ENCODE measurements at regions not wholly inside any gene's neighbourhood (a gene's known extent, or its start where the extent isn't known, plus 50 kb on each side); places are given as distances from the start of the nearest gene placed in this dataset.

DNA sequence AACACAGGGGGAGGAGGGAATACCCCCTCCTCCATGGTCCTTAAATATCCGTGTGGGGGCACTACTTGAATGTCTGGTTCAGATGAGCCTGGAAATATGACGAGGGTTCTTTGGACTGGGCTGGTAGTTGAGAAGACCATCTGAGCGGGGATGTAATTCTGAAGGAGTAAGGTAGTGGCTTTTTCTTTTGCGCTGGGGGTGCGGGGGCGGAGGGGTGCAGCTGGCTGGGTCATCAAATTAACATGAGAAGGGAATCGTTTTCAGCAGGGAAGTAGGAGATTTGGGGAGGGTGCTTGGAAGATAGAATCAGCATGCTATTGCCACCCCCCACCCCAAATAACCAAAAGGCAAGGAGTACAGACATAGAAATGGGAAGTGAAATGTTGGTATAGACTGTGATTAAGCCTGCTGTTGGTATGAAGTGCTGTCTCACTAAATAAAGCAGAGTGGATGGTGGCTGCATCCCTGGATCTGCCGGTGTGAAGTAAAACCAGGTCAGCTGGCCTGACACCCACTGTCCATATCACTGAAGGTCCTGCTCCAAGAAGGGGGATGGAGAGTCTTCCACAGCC, 121.9 kb upstream of the HSD17B12 start:
- no peak overlapping the region for H3K4me3 ChIP-seq
- no peak for DNase-seq (ENCODE audit: low spot score)
- H3K27ac ChIP-seq, result no peak overlapping the region
- no peak for TF ChIP-seq CTCF (IDR thresholded peaks at IDR 0.05)

GRCh38 chr11:43561832-43562231, 118.7 kb upstream of the HSD17B12 start:
- no peak for DNase-seq (ENCODE audit: low spot score)
- H3K27ac ChIP-seq, result no peak overlapping the region
- no peak for TF ChIP-seq CTCF (IDR thresholded peaks at IDR 0.05)
- no peak overlapping the region for H3K4me3 ChIP-seq

DNA sequence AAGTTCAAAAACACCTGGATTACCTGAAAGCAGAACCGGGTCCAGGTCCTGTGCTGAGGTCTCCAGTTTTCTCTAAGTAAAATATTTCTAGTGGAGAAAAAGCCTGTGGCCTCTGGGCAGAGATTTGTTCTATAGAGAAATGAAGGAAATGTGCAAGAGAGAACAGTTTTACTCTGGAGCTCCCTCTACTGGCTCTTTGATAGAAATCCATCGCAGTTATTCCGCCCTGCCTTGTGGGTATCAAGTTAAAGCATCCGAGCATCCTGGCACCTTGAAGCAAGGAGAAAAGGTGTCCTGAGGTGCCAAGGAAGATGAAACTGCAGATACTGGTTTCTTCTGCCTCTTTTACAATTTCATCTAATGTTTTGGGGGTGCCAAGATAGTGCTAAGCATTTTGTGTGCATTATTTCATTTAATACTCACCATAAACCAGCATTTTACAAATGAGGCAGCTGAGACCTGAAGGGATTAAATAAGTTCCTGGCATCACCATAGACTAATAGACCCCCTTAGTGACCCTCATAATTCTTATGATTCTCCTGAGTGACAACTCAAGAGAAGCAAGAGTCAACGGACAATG, 113.1 kb upstream of the HSD17B12 start:
- no peak for DNase-seq (ENCODE audit: low spot score)
- H3K27ac ChIP-seq, result no peak overlapping the region
- peak; percentile 35 for TF ChIP-seq CTCF (IDR thresholded peaks at IDR 0.05)
- no peak overlapping the region for H3K4me3 ChIP-seq

- no peak overlapping the region for H3K27ac ChIP-seq
- TF ChIP-seq CTCF (IDR thresholded peaks at IDR 0.05), result no peak
- DNase-seq (ENCODE audit: low spot score), result no peak
- no peak overlapping the region for H3K4me3 ChIP-seq
Observed at GRCh38 chr11:43573233-43573632, 107.3 kb upstream of the HSD17B12 start.

DNA sequence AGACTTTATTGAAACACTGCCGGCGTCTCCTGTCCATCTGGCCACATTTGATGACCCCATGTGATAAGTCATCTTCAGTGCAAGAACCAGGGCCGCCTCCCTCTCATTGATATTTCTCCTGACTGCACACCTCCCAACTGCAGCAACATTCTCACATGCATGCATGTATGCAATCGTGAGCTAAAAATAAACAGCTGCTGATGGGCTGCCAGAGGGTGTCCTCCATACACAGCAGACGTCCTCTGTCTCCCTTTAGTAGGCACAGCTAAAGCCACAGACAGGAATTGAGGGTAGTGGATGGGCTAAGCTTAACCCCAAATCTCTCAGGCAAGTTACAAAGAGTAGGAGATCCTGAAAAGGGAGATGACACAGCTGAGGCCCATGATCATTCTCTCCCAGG, 106.7 kb upstream of the HSD17B12 start:
- H3K27ac ChIP-seq, result no peak overlapping the region
- no peak overlapping the region for H3K4me3 ChIP-seq
- no peak for TF ChIP-seq CTCF (IDR thresholded peaks at IDR 0.05)
- no peak for DNase-seq (ENCODE audit: low spot score)

DNA sequence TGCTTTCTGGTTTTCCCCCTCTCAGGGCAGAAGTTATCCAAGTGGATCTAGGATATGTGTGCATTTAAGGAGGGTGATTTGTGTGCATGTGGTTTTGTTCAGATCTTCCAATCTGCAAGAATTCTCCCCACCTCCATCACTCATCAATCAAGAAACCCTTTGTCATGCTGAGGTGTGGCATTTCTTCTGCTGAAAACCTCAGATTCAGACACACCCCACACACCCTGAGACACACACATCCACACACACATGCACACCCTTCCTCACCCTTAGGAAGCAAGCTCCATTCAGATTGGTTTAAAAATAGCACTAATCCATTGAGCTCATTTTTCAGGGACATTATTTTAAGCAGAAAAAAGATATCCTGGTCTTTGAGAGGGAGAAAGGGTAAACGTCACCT, 106.1 kb upstream of the HSD17B12 start:
- no peak overlapping the region for H3K27ac ChIP-seq
- H3K4me3 ChIP-seq, result no peak overlapping the region
- DNase-seq (ENCODE audit: low spot score), result no peak
- no peak for TF ChIP-seq CTCF (IDR thresholded peaks at IDR 0.05)
